Activated naive CD4-positive, alpha-beta T cell treated with anti-CD3 and anti-CD28 coated beads for 36 hours (primary cell): ENCODE measurements at regions not wholly inside any gene's neighbourhood (a gene's known extent, or its start where the extent isn't known, plus 50 kb on each side); places are given as distances from the start of the nearest gene placed in this dataset.

ENCODE experiments used
- CTCF ChIA-PET: fragments of 350-600 bp; sonication (Branson Sonifier 250); formaldehyde crosslinking; loops from one replicate; lab custom pipeline; 2021; ENCODE audit warnings: antibody characterized with exemption; lab: Charles Lee
- DNase-seq: peaks from one replicate; pipeline ENCODE4 v3.0.0-alpha.2; 2020
- H3K27ac Mint-ChIP-seq: one replicate; pipeline ENCODE4 v1.8.0; 2021; ENCODE audit warnings: mild to moderate bottlenecking, mixed read lengths
- H3K27me3 Mint-ChIP-seq: one replicate; pipeline ENCODE4 v1.8.0; 2021; ENCODE audit warnings: low read depth, mixed read lengths
- H3K36me3 Mint-ChIP-seq: one replicate; pipeline ENCODE4 v1.8.0; 2021; ENCODE audit warnings: low read depth, mixed read lengths
- H3K4me1 Mint-ChIP-seq: one replicate; pipeline ENCODE4 v1.8.0; 2021; ENCODE audit warnings: low read depth, mixed read lengths
- H3K4me3 Mint-ChIP-seq: one replicate; pipeline ENCODE4 v1.8.0; 2021; ENCODE audit warnings: mild to moderate bottlenecking, moderate library complexity, mixed read lengths
- H3K9me3 Mint-ChIP-seq: one replicate; pipeline ENCODE4 v1.8.0; 2021; ENCODE audit warnings: mixed read lengths
- intact Hi-C: fragments of 100-400 bp; cut with micrococcal nuclease; formaldehyde crosslinking; loops from one replicate; pipeline ENCODE4 v1.15.1; 2023

DNA sequence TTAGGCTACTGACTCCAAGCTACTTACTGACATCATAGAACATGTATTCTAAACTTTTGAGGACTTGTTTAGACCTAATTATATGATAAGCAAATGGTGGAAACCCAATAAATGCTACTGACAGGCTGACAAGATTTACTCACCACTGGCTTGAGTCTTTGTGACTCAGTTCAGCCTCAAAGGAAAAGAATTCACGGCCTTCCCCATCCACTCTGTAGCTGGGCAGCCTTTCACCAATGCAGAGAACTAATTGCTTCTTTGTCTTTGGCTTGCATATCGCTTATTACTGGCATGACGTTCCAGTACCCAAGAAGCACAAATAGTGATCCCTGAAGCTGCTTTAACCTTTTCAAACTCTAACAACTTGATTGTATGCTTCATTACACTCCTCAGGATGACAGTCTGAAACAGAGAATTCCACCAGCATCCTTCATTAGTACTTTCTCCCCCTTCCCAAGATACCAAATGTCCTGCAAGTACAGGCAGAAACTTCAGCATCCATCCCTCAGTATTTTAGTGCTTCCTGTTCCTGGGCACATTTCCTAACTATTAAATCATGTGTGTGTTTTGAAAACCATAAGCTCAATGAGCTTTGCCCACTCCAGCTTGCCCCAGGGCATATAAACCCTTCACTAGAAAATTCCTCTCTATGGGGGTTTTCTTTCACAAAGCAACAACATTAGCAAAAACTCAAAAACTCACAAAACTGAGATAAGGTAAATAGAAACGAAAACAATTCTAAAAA lies 298.1 kb upstream of the SLC7A11 start:
- H3K27ac Mint-ChIP-seq, result no peak overlapping the region
- H3K36me3 Mint-ChIP-seq, result no peaks in the 10 kb centered on the region
- intact Hi-C loops, result no loop called here
- no peak overlapping the region for H3K4me3 Mint-ChIP-seq
- no peaks in the 10 kb centered on the region for H3K27me3 Mint-ChIP-seq
- H3K9me3 Mint-ChIP-seq, result peaks cover 5% of the 10 kb centered on the region
- DNase-seq, result no peak
- no peaks in the 10 kb centered on the region for H3K4me1 Mint-ChIP-seq
- CTCF ChIA-PET, result no interaction called here

- peaks cover 4% of the 10 kb centered on the region for H3K9me3 Mint-ChIP-seq
- no peak overlapping the region for H3K4me3 Mint-ChIP-seq
- intact Hi-C loops, result no loop called here
- CTCF ChIA-PET, result no interaction called here
- no peak overlapping the region for H3K27ac Mint-ChIP-seq
- H3K27me3 Mint-ChIP-seq, result no peaks in the 10 kb centered on the region
- no peaks in the 10 kb centered on the region for H3K4me1 Mint-ChIP-seq
- no peaks in the 10 kb centered on the region for H3K36me3 Mint-ChIP-seq
- no peak for DNase-seq
These were observed 296.6 kb upstream of the SLC7A11 start for GRCh38 chr4:138538743-138539142.

DNA sequence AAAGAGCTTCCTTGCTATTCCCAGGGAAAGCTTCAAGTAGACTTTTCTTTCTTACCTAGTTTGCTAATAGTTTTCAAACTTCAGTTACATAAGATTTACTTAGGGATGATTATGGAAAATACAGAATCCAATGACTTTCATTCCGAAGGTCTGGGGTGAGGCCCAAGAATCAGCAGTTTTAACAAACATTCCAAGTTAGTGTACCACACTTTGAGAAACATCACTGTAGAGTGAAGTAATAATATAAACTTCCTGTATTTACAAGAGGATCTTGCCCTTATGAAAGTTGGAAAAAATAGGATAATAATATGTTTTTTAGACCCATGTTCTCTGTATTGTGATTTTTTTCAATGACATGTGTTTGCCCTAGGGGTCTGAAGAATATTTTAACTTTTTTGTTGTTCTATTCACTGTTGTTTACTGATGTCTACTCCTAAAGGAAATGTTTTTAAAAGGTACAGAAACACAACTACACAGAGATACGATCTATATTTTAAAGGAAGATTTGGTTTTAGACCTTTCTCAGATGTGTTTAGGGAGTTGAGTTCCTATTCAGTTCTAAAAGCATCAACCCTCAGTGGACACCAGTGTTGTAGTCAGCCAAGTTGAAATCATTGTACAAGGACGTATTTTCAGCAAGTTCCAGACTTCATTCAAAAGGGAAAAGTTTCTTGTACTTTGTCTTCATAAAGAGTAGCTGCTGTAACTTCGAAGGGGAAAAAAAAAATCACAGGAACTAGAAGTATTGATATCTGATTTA lies 295.8 kb upstream of the SLC7A11 start:
- no peak for DNase-seq
- Mint-ChIP-seq H3K27me3 (no peaks in the 10 kb centered on the region), H3K36me3 (no peaks in the 10 kb centered on the region), H3K4me1 (no peaks in the 10 kb centered on the region), H3K27ac (no peak overlapping the region), H3K4me3 (no peak overlapping the region), H3K9me3 (peaks cover 6% of the 10 kb centered on the region)
- intact Hi-C loops, result no loop called here
- CTCF ChIA-PET, result no interaction called here

- H3K9me3 Mint-ChIP-seq, result peaks cover 17% of the 10 kb centered on the region
- H3K27me3 Mint-ChIP-seq, result no peaks in the 10 kb centered on the region
- CTCF ChIA-PET, result no interaction called here
- H3K36me3 Mint-ChIP-seq, result no peaks in the 10 kb centered on the region
- no peaks in the 10 kb centered on the region for H3K4me1 Mint-ChIP-seq
- intact Hi-C loops, result no loop called here
- H3K27ac Mint-ChIP-seq, result no peak overlapping the region
- H3K4me3 Mint-ChIP-seq, result no peak overlapping the region
- DNase-seq, result no peak
These were observed 293.2 kb upstream of the SLC7A11 start for GRCh38 chr4:138535316-138535715.

- CTCF ChIA-PET, result interaction anchor here (0.6 kb wide), 1 partner anchor 1101 kb away, joined by 4 read pairs; no protein-coding TSS in a partner anchor
- DNase-seq, result no peak
- intact Hi-C loops, result loop anchor here (2.0 kb wide), 1 partner anchor 488 kb away; no protein-coding TSS in a partner anchor
- Mint-ChIP-seq H3K36me3 (no peaks in the 10 kb centered on the region), H3K27me3 (no peaks in the 10 kb centered on the region), H3K4me3 (no peak overlapping the region), H3K9me3 (peaks cover 5% of the 10 kb centered on the region), H3K4me1 (no peaks in the 10 kb centered on the region), H3K27ac (no peak overlapping the region)
These were observed 280.2 kb upstream of the SLC7A11 start for GRCh38 chr4:138522366-138522765.

DNA sequence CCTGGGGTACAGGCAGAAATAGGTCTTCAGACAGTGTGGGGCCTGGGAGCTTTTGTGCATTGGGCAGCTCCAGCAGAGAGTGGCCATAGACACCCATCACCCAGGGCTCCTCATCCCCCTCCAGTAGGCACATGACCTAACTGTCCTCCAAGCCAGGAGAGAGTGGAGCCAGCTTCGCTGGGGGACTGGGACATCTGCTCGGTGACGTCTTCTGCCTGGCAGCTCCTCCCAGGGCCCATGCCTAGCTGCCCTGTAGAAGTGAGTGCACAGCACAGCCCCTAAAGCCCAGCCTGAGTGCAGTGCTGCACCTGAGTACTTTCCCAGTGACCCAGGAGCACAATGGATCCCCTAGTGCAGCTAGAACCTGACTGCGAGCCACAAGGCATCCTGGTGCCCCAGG lies 279.7 kb upstream of the SLC7A11 start:
- CTCF ChIA-PET, result interaction anchor here (0.6 kb wide), 1 partner anchor 1100 kb away, joined by 4 read pairs; no protein-coding TSS in a partner anchor
- Mint-ChIP-seq H3K27ac (no peak overlapping the region), H3K27me3 (no peaks in the 10 kb centered on the region)

GRCh38 chr4:138519436-138519835 lies 277.3 kb upstream of the SLC7A11 start:
- CTCF ChIA-PET, result no interaction called here
- no peak overlapping the region for H3K4me3 Mint-ChIP-seq
- DNase-seq, result no peak
- H3K36me3 Mint-ChIP-seq, result no peaks in the 10 kb centered on the region
- peaks cover 1% of the 10 kb centered on the region for H3K9me3 Mint-ChIP-seq
- no peaks in the 10 kb centered on the region for H3K4me1 Mint-ChIP-seq
- H3K27ac Mint-ChIP-seq, result no peak overlapping the region
- intact Hi-C loops, result no loop called here
- no peaks in the 10 kb centered on the region for H3K27me3 Mint-ChIP-seq

More for the DNA sequence above, 279.7 kb upstream of the SLC7A11 start:
- peaks cover 5% of the 10 kb centered on the region for H3K9me3 Mint-ChIP-seq
- no peaks in the 10 kb centered on the region for H3K4me1 Mint-ChIP-seq
- no peaks in the 10 kb centered on the region for H3K36me3 Mint-ChIP-seq
- no peak for DNase-seq
- no peak overlapping the region for H3K4me3 Mint-ChIP-seq
- intact Hi-C loops, result loop anchor here (2.0 kb wide), 1 partner anchor 487 kb away; no protein-coding TSS in a partner anchor

DNA sequence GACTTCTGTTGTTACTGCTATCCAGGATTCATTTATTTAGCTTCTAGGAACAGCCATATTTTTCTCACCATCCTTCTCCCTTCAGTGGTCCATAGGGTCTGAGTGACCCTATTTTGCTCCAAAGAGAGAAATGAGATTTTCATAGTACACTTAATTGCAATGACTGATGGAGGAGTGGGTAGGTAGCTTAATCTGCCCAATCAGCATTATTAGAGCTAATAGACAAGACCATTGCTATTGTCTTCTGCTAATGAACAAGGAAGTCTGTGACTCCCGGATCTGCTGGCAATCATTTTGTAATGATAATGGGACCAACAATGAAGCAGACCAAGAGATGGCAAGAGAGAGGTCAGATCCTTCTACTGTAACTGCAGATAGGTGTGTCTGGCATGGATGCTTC lies 271.4 kb upstream of the SLC7A11 start:
- no peaks in the 10 kb centered on the region for H3K4me1 Mint-ChIP-seq
- intact Hi-C loops, result no loop called here
- H3K9me3 Mint-ChIP-seq, result no peaks in the 10 kb centered on the region
- DNase-seq, result no peak
- no peaks in the 10 kb centered on the region for H3K27me3 Mint-ChIP-seq
- no peak overlapping the region for H3K4me3 Mint-ChIP-seq
- no peak overlapping the region for H3K27ac Mint-ChIP-seq
- CTCF ChIA-PET, result no interaction called here
- H3K36me3 Mint-ChIP-seq, result no peaks in the 10 kb centered on the region

DNA sequence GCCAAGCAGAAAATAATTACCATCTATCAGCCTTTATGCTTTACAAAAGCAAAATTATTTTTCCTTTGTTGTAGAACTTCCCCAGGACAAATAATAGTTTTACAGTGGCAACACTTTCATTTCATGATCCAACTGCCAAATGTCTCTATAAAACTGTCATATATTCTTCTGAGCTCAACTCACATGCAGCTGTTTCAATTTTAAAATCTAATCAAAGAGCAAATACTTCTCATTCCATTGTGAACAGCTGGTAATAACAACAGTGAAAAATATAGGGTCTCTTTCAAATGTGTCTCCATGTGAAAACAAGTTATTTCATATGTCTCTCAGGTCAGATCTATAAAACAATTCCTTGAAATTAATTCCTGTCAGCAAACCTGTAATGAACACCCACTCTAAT lies 270.6 kb upstream of the SLC7A11 start:
- Mint-ChIP-seq H3K4me1 (no peaks in the 10 kb centered on the region), H3K9me3 (no peaks in the 10 kb centered on the region), H3K4me3 (no peak overlapping the region), H3K27ac (no peak overlapping the region), H3K36me3 (no peaks in the 10 kb centered on the region), H3K27me3 (no peaks in the 10 kb centered on the region)
- no peak for DNase-seq
- intact Hi-C loops, result no loop called here
- CTCF ChIA-PET, result no interaction called here

- H3K4me3 Mint-ChIP-seq, result no peak overlapping the region
- no peaks in the 10 kb centered on the region for H3K36me3 Mint-ChIP-seq
- H3K27me3 Mint-ChIP-seq, result no peaks in the 10 kb centered on the region
- no peaks in the 10 kb centered on the region for H3K4me1 Mint-ChIP-seq
- no peak overlapping the region for H3K27ac Mint-ChIP-seq
- no peaks in the 10 kb centered on the region for H3K9me3 Mint-ChIP-seq
- DNase-seq, result no peak
- intact Hi-C loops, result no loop called here
- CTCF ChIA-PET, result no interaction called here
These were observed 267.9 kb upstream of the SLC7A11 start for GRCh38 chr4:138510053-138510452.

- Mint-ChIP-seq H3K9me3 (no peaks in the 10 kb centered on the region), H3K4me1 (no peaks in the 10 kb centered on the region), H3K36me3 (no peaks in the 10 kb centered on the region), H3K27ac (no peak overlapping the region), H3K4me3 (no peak overlapping the region), H3K27me3 (no peaks in the 10 kb centered on the region)
- DNase-seq, result no peak
- intact Hi-C loops, result no loop called here
- CTCF ChIA-PET, result no interaction called here
These were observed 267.2 kb upstream of the SLC7A11 start for GRCh38 chr4:138509346-138509745.

- H3K4me1 Mint-ChIP-seq, result no peaks in the 10 kb centered on the region
- no peak overlapping the region for H3K27ac Mint-ChIP-seq
- CTCF ChIA-PET, result no interaction called here
- peaks cover 8% of the 10 kb centered on the region for H3K9me3 Mint-ChIP-seq
- no peak for DNase-seq
- intact Hi-C loops, result no loop called here
- H3K36me3 Mint-ChIP-seq, result no peaks in the 10 kb centered on the region
- no peak overlapping the region for H3K4me3 Mint-ChIP-seq
- H3K27me3 Mint-ChIP-seq, result no peaks in the 10 kb centered on the region
These were observed 265.4 kb upstream of the SLC7A11 start for GRCh38 chr4:138507522-138507921.

DNA sequence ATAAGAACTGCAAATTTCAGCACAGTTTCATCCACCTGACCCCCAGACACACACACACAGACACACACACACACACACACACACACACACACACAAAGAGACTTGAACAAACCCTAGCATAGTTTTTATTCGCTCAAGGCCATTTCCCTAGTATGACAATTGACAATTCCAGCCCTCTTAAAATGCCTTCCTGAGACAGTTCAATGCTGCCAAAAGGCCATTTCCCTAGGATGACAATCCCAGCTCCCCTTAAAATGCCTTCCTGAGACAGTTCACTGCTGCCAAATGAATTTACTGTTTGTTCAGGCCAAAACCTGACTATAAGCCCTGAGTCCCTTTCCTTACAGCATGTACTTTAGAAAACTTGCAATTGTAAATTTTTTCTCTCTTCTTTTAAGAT lies 259.5 kb upstream of the SLC7A11 start:
- CTCF ChIA-PET, result no interaction called here
- intact Hi-C loops, result no loop called here
- H3K4me1 Mint-ChIP-seq, result no peaks in the 10 kb centered on the region
- DNase-seq, result no peak
- H3K36me3 Mint-ChIP-seq, result no peaks in the 10 kb centered on the region
- H3K4me3 Mint-ChIP-seq, result no peak overlapping the region
- H3K9me3 Mint-ChIP-seq, result peaks cover 12% of the 10 kb centered on the region
- no peaks in the 10 kb centered on the region for H3K27me3 Mint-ChIP-seq
- H3K27ac Mint-ChIP-seq, result no peak overlapping the region
